HG02943 (cell line): ENCODE measurements at regions not wholly inside any gene's neighbourhood (a gene's known extent, or its start where the extent isn't known, plus 50 kb on each side); places are given as distances from the start of the nearest gene placed in this dataset.
"Not testable (repeated sequence)": the region's sequence is repeated elsewhere in the genome, so short reads cannot be mapped to it uniquely, and the experiment has no call there.

Experiments
- ATAC-seq: cut with Tn5 transposase; IDR thresholded peaks from one replicate; pipeline ENCODE4 v1.9.1; 2021; ENCODE audit warnings: mild to moderate bottlenecking, low read depth, moderate library complexity; ENCODE audit not compliant: unreplicated experiment

GRCh38 chr17:77828749-77829539 lies 129.6 kb upstream of the TNRC6C start:
- ATAC-seq, result no peak

- no peak for ATAC-seq
These were observed 128.4 kb upstream of the TNRC6C start for GRCh38 chr17:77829843-77830799.

GRCh38 chr17:77830816-77831473 lies 127.6 kb upstream of the TNRC6C start:
- ATAC-seq, result no peak

GRCh38 chr17:77831474-77832179 lies 126.9 kb upstream of the TNRC6C start:
- no peak for ATAC-seq

GRCh38 chr17:77832180-77832560 lies 126.3 kb upstream of the TNRC6C start:
- ATAC-seq, result no peak

- no peak for ATAC-seq
These were observed 124.7 kb upstream of the TNRC6C start for GRCh38 chr17:77833769-77834168.

- no peak for ATAC-seq
These were observed 124.1 kb upstream of the TNRC6C start for GRCh38 chr17:77834170-77835115.

- no peak for ATAC-seq
These were observed 121.9 kb upstream of the TNRC6C start for GRCh38 chr17:77836557-77837041.

- ATAC-seq, result not testable (repeated sequence)
These were observed 121.4 kb upstream of the TNRC6C start for GRCh38 chr17:77837072-77837471.

GRCh38 chr17:77837917-77838316 lies 120.6 kb upstream of the TNRC6C start:
- no peak for ATAC-seq

- no peak for ATAC-seq
These were observed 119.5 kb upstream of the TNRC6C start for GRCh38 chr17:77838748-77839697.

- ATAC-seq, result no peak
These were observed 118.6 kb upstream of the TNRC6C start for GRCh38 chr17:77839698-77840512.

- ATAC-seq, result no peak
These were observed 117.9 kb upstream of the TNRC6C start for GRCh38 chr17:77840513-77841165.

GRCh38 chr17:77841742-77842527 lies 116.6 kb upstream of the TNRC6C start:
- ATAC-seq, result no peak

GRCh38 chr17:77842528-77843147 lies 115.9 kb upstream of the TNRC6C start:
- ATAC-seq, result no peak
